Stimulated activated CD4-positive, alpha-beta T cell treated with anti-CD3 and anti-CD28 coated beads, TNF-alpha, amount 100 ng/mL, for 48 hours (primary cell): ENCODE measurements at regions not wholly inside any gene's neighbourhood (a gene's known extent, or its start where the extent isn't known, plus 50 kb on each side); places are given as distances from the start of the nearest gene placed in this dataset.

Experiments
- DNase-seq, 3 donors: peaks; one replicate each; pipeline ENCODE4 v3.0.0-alpha.2; 2020; ENCODE audit warnings: low read depth in 3 of 3

DNA sequence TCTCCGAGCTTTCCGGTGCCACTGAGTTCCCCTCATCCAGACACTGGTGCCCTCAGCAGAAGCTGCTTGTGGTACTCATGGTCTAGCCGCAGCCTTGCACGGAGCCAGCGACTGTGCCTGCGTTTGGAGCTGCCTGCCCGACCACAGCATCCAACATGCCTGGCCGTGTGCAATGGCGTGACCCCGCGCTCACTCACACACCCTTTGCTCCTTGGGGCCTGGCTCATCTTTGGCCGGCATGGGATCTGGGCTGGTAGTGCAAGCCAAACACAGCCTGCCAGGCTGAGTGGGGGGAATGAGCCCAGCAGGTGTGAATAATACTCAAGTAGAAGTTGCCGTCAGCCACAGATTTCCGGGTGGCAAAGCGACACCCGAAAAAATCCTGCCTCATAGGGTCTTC lies 1178.7 kb upstream of the GBE1 start:
- DNase-seq, result no peak

DNA sequence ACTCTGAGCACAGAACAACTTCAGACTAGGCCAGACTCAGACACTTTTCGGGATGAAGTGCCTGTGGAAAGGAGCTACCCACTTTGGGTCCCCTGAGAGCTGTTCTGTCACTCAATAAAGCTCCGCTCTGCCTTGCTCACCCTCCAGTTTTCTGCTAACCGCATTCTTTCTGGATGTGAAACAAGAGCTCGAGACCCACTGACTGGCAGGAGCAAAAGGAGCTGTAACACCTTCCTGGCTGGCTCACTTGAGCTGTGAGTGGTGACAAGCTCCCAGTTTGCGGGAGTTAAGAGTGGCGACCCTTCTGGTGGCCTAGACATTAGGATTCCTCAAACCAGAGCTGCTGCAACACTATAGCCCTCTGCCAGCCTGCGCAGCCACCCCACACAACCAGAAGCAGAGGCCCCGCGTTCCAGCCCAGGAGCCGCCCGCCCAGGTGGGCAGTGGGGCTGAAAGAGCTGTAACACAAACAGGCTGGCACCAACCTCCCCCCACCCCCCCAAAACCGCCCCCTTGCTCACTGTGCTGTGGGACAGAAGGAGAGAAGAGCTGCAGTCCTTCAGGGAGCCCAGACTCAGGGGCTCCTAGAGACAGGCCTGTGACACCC lies 1178.1 kb upstream of the GBE1 start:
- DNase-seq, result no peak

DNA sequence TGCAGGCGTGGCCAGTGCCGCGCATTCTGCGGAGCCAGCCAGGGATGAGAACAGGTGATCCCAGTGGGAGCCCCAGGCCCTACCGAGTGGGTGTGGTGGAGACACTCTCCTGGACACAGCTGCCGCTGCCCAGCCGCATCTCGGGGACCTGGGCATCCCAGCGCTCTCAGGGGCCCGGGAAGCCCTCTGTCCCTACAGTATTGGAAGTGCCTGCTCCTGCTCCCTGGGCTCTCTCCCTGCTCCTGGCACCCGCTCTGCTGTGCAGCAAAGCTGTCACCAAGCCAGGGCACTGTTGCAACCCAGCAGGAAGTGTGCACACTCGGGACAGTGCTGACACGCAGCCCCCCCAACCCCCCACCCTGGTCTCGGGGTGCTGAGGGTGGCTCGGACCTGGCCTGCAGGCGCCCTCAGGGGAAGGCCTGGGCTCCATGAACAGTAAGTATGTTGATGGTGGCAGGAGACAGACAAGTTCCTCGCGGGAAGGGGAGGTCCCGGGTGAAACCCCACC lies 1177.4 kb upstream of the GBE1 start:
- no peak for DNase-seq

- no peak for DNase-seq
These were observed 1166.1 kb upstream of the GBE1 start for GRCh38 chr3:82927309-82928253.

DNA sequence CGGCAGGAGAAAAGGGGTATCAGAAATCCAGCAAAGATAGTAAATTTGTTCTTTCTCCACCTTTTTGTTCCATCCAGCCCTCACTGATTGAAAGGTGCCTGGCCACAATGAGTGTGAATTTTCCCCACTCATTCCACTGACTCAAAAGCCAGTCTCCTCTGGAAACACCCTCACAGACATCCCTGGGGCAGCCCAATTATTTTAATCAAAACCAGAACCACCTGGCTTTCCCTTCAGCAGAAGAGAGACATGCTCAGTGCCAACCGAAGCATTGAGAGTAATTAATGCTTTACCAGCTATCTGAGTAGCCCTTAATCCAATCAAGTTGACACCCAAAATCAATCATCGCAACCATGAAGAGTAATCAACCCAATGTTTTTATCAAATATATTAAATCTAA lies 1129.6 kb upstream of the GBE1 start:
- DNase-seq, result no peak

- DNase-seq, result no peak
These were observed 1121.6 kb upstream of the GBE1 start for GRCh38 chr3:82883072-82883471.

- no peak for DNase-seq
These were observed 1114.0 kb upstream of the GBE1 start for GRCh38 chr3:82875401-82875800.

DNA sequence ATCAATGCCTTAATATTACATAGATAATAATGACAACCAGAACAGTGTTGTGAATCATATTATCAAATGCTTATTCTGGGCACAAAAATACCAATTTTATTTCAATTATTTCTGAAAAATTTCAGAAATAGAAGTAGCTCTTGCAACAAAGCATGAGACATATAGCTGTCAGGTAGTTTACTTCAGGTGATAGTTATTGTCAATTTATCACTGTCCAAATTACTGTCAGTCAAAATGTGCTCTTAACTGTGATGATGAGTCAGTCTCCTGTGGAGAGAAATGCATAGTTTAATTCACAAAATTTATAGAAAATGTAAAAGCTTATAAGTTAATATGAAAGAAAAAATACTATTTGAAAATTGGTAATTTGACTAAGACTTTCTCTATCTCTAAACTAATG lies 1078.4 kb upstream of the GBE1 start:
- DNase-seq, result no peak

GRCh38 chr3:82834098-82834497 lies 1072.7 kb upstream of the GBE1 start:
- DNase-seq, result no peak

- DNase-seq, result no peak
These were observed 1063.0 kb upstream of the GBE1 start for GRCh38 chr3:82824491-82824890.

DNA sequence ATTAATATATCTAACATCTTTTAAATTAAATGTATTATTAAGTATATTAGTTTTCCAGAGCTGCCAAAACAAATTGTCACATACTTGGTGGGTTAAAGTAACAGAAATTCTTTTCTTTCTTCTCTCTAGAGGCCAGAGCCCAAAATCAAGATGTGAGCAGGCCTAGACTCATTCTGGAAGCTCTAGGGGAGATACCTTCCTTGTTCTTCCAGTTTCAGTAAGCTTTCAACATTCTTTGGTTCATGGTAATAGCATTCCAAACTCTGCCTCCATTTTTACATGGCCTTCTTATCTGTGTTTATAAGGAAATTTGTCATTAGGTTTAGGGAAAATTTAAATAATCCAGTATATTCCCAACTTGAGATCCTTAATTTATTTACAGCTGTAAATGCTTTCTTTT lies 1054.6 kb upstream of the GBE1 start:
- no peak for DNase-seq

- DNase-seq, result no peak
These were observed 1054.1 kb upstream of the GBE1 start for GRCh38 chr3:82815417-82816058.

- DNase-seq, result no peak
These were observed 1053.2 kb upstream of the GBE1 start for GRCh38 chr3:82814660-82815059.

DNA sequence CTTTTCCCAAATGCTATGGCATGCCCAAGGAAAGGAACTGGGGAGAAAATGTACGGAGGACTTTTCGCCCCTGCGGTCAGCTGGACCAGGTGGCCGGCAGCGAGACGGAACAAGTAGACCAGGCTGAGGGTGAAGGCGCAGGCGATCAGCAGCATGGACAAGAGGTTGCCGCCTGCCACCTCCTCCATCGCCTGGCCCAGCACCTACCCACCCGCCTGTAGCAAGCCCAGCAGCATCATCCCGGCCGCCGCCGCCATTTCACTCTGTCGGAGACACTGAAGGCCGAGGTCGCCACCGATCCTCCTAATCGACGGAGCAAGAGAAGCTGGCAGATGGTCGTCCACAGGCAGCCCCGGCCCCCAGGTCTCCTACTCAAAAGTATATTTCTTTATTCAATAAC lies 1046.3 kb upstream of the GBE1 start:
- no peak for DNase-seq

- no peak for DNase-seq
These were observed 1041.1 kb upstream of the GBE1 start for GRCh38 chr3:82802501-82802900.

- no peak for DNase-seq
These were observed 1038.8 kb upstream of the GBE1 start for GRCh38 chr3:82800248-82800647.

DNA sequence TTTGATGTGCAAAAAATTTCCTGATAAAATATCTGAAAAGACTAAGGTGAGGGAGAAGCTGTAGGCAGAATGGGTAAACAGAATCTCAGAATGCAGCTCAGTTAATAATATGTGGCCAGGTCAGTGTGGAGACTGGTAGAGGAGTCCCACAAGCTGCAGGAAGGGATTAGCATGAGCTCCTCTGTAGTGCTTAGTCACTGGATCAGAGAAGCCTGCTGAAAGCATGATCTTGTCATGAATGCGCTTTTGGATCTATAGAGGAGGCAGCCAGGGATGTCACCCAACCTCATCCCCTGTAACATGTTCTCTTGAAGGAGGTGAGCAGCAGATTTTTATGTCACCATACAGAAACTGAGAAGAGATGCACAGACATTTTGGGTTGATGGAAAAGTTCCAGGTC lies 1035.3 kb upstream of the GBE1 start:
- DNase-seq, result no peak

GRCh38 chr3:82791241-82791640 lies 1029.8 kb upstream of the GBE1 start:
- no peak for DNase-seq

DNA sequence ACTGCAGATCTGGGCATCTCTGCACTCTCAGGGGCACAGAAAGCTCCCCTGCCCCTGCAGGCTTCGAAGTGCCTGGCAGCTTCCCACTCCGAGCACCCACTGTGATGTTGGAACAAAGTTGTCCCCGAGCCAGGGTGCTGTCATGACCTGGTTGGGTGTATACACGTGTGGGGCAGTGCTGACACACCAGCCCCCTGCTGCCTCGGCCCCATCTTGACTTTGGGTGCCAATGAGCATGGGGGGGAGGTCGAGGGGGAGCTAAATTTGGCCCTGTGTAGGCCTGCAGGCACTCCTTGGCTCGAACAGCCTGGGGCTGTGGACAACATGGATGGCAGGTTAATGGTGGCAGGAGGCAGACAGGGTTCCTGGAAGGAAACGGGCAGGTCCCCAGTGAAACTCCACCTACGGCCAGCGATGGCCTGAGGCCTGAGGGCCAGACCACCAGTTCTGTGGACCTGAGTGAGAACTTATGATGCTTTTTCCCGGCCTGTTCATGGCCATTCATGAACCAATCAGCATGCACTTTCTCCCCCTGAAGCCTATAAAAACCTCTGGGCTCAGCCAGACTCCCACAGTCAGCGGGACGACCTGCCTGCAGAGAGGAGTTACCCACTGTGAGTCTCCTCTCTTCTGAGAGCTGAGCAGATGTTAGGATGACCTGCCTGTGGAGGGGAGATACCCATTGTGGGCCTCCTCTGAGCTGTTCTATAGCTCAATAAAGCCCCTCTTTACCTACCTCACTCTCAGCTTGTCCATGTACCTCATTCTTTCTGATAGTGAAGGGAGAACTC lies 1029.1 kb upstream of the GBE1 start:
- no peak for DNase-seq

DNA sequence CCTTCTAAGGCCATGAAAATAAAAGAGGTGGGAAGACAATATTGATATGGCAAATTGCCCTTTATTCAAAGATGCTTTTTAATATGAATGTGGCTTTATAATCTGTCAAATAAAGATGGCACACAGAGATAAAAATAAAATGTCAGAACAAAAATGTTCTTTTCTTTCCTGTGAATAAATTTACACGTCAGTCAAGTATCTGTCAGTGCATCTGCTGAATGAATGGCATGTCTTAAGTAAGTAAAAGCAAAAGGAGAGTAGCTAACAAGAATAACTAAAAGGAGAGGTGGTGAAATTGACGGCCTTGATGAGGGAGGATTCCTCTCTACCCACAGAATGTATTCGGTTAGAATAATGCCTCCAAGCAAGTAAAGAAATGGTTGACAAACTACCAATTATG lies 1021.7 kb upstream of the GBE1 start:
- DNase-seq, result no peak

DNA sequence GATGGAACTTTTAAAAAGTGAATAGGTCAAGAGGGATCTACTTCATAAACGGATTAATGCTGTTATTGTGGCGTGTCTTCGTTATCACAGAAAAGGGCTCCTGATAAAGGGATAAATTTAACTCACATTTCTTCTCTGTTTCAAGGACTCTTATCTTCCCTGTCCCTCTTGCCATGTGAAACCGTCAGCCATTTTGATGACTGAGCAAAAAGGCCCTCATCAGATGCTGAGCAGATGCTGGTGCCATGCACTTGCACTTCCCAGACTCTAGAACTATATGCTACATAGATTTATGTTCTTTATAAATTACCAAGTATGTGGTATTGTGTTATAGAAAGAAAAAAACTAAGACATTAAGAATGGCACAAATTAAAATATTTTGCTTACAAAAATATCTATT lies 1011.8 kb upstream of the GBE1 start:
- no peak for DNase-seq

DNA sequence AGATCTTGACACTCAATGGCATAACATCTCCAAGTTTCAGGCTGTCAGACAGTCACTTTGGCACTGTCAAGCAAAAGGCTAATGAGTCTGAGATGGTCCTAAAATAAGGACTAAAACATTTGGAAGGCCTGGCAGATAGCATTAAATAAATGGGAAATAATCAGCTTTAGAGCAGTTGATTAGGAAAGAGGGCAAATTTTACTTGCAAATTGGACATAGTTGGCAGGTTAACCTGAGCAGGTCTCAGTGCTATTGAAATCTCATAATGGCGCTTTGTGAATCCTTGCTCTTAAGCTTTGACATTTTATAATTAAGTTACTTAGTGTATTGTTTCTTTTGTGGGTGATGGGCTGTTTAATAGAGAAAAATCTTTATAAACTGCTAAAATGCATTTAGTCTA lies 1003.1 kb upstream of the GBE1 start:
- DNase-seq, result no peak
